ENCODE measurements at regions not wholly inside any gene's neighbourhood (a gene's known extent, or its start where the extent isn't known, plus 50 kb on each side); places are given as distances from the start of the nearest gene placed in this dataset.

- DNase-seq (ENCODE audit: low read depth) = no peak
- TF ChIP-seq CTCF (IDR thresholded peaks at IDR 0.05; ENCODE audit: control insufficient read depth, insufficient read depth, low read depth, low read length, missing control alignments) = no peak
- no peak overlapping the region for H3K4me3 ChIP-seq (ENCODE audit: control insufficient read depth, low read depth, low read length)
Observed at GRCh38 chr13:78185700-78186099, 267.1 kb upstream of the EDNRB start.

- TF ChIP-seq CTCF (IDR thresholded peaks at IDR 0.05; ENCODE audit: control insufficient read depth, insufficient read depth, low read depth, low read length, missing control alignments) = no peak
- no peak overlapping the region for H3K4me3 ChIP-seq (ENCODE audit: control insufficient read depth, low read depth, low read length)
- DNase-seq (ENCODE audit: low read depth) = no peak
Observed at GRCh38 chr13:78183732-78184131, 265.1 kb upstream of the EDNRB start.

GRCh38 chr13:78182813-78183212 is 264.2 kb upstream of the EDNRB start:
- DNase-seq (ENCODE audit: low read depth) = no peak
- TF ChIP-seq CTCF (IDR thresholded peaks at IDR 0.05; ENCODE audit: control insufficient read depth, insufficient read depth, low read depth, low read length, missing control alignments) = no peak
- H3K4me3 ChIP-seq (ENCODE audit: control insufficient read depth, low read depth, low read length) = no peak overlapping the region

DNA sequence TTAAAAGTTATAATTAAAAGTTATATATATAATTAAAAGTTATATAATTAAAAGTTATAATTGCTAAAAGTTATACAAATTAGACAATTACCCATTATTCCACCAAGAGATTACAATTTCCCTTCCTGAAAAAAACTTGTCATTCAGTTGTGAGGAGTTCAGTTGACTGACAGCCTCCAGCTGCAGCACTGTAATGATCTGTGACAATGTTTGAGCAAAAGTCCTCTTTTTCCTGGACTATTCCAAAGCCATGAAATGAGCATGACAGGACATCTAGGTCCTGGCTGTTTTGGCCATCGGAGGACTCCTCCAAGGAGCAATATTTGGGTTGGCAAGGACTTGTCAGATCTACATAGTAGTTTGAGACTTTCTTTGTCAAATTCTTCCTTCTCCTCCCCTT is 258.7 kb upstream of the EDNRB start:
- no peak for DNase-seq (ENCODE audit: low read depth)
- H3K4me3 ChIP-seq (ENCODE audit: control insufficient read depth, low read depth, low read length) = no peak overlapping the region
- no peak for TF ChIP-seq CTCF (IDR thresholded peaks at IDR 0.05; ENCODE audit: control insufficient read depth, insufficient read depth, low read depth, low read length, missing control alignments)

DNA sequence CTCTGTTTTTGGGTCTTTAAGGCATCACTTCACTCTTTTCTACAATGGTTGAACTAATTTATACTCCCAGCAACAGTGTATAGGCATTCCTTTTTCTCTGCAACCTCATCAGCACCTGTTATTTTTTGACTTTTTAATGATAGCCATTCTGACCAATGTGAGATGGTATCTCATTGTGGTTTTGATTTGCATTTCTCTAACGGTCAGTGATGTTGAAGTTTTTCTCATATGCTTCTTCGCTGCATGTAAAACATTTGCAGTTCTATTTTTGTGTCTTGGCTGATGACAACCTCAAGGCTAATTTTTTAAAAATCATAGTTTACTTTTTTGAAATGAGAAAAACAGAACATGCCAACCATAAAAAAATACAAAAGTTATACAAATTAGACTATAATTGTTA is 258.2 kb upstream of the EDNRB start:
- TF ChIP-seq CTCF (IDR thresholded peaks at IDR 0.05; ENCODE audit: control insufficient read depth, insufficient read depth, low read depth, low read length, missing control alignments) = no peak
- DNase-seq (ENCODE audit: low read depth) = no peak
- H3K4me3 ChIP-seq (ENCODE audit: control insufficient read depth, low read depth, low read length) = no peak overlapping the region

DNA sequence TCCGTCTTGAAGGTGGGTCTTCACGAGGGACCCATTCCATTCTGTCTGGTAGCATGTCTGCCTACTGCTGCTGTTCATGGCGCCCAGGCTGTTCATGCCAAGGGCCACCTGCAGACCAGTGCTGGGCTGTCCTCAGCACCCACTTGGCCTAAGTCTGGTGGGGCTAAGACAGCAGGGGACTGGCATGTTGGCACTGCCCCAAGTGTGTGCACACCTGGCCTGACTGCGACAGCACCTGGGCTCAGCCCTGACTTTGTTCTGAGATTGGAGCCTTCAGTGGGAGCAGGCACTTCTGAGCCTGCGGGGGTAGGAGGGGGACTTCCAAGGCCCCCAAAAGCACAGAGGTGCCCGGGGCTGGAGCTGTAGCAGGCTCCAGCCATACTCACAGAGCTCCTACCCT is 250.8 kb upstream of the EDNRB start:
- DNase-seq (ENCODE audit: low read depth) = no peak
- TF ChIP-seq CTCF (IDR thresholded peaks at IDR 0.05; ENCODE audit: control insufficient read depth, insufficient read depth, low read depth, low read length, missing control alignments) = no peak
- H3K4me3 ChIP-seq (ENCODE audit: control insufficient read depth, low read depth, low read length) = no peak overlapping the region

- DNase-seq (ENCODE audit: low read depth) = no peak
- TF ChIP-seq CTCF (IDR thresholded peaks at IDR 0.05; ENCODE audit: control insufficient read depth, insufficient read depth, low read depth, low read length, missing control alignments) = no peak
- H3K4me3 ChIP-seq (ENCODE audit: control insufficient read depth, low read depth, low read length) = no peak overlapping the region
Observed at GRCh38 chr13:78168981-78169380, 250.3 kb upstream of the EDNRB start.
